Calu3 (cell line): ENCODE measurements at regions not wholly inside any gene's neighbourhood (a gene's known extent, or its start where the extent isn't known, plus 50 kb on each side); places are given as distances from the start of the nearest gene placed in this dataset.

Experiments
- BruUV-seq: library from RNA; stranded (reverse); fragments of 400-500 nt; replicated peaks from 2 replicates; lab custom pipeline; 2021; lab: Mats Ljungman, UMichigan
- CTCF ChIA-PET: fragments of 300-600 bp; sonication (Branson Sonifier 250); formaldehyde crosslinking; loops from one replicate; lab custom pipeline; 2022; ENCODE audit warnings: antibody characterized with exemption; lab: Charles Lee
- DNase-seq: peaks from one replicate; pipeline ENCODE4 v3.0.0; 2022
- H3K27ac Mint-ChIP-seq: one replicate; pipeline ENCODE4 v1.8.0; 2022; ENCODE audit warnings: mixed read lengths; ENCODE audit not compliant: unreplicated experiment
- H3K27me3 Mint-ChIP-seq: one replicate; pipeline ENCODE4 v1.8.0; 2022; ENCODE audit warnings: mixed read lengths; ENCODE audit not compliant: unreplicated experiment
- H3K36me3 Mint-ChIP-seq: one replicate; pipeline ENCODE4 v1.8.0; 2022; ENCODE audit warnings: mild to moderate bottlenecking, moderate library complexity, mixed read lengths; ENCODE audit not compliant: insufficient read depth, unreplicated experiment
- H3K4me1 Mint-ChIP-seq: one replicate; pipeline ENCODE4 v1.8.0; 2022; ENCODE audit warnings: mild to moderate bottlenecking, low read depth, mixed read lengths; ENCODE audit not compliant: unreplicated experiment
- H3K4me3 Mint-ChIP-seq: one replicate; pipeline ENCODE4 v1.8.0; 2022; ENCODE audit warnings: mild to moderate bottlenecking, low read depth, moderate library complexity, mixed read lengths; ENCODE audit not compliant: unreplicated experiment
- H3K9me3 Mint-ChIP-seq: one replicate; pipeline ENCODE4 v1.8.0; 2022; ENCODE audit warnings: low read depth, mixed read lengths; ENCODE audit not compliant: unreplicated experiment
- intact Hi-C: fragments of 100-400 bp; cut with micrococcal nuclease; formaldehyde crosslinking; loops from one replicate; pipeline ENCODE4 v1.10.0; 2022; ENCODE audit not compliant: unreplicated experiment
- TF ChIP-seq, protein P1 (sequence below): fragments of 200-600 bp; IDR thresholded peaks from one replicate; pipeline ENCODE4 v1.8.0; 2022; ENCODE audit warnings: antibody characterized with exemption; ENCODE audit not compliant: unreplicated experiment

GRCh38 chr22:34319346-34319745 lies 399.1 kb upstream of the LARGE1 start:
- H3K4me1 Mint-ChIP-seq, result no peaks in the 10 kb centered on the region
- no peak overlapping the region for H3K27ac Mint-ChIP-seq
- no peaks in the 10 kb centered on the region for H3K27me3 Mint-ChIP-seq
- no peak for DNase-seq
- H3K4me3 Mint-ChIP-seq, result no peak overlapping the region
- intact Hi-C loops, result no loop called here
- no peaks in the 10 kb centered on the region for H3K36me3 Mint-ChIP-seq
- no TSS peak for BruUV-seq
- TF ChIP-seq, protein P1, sequence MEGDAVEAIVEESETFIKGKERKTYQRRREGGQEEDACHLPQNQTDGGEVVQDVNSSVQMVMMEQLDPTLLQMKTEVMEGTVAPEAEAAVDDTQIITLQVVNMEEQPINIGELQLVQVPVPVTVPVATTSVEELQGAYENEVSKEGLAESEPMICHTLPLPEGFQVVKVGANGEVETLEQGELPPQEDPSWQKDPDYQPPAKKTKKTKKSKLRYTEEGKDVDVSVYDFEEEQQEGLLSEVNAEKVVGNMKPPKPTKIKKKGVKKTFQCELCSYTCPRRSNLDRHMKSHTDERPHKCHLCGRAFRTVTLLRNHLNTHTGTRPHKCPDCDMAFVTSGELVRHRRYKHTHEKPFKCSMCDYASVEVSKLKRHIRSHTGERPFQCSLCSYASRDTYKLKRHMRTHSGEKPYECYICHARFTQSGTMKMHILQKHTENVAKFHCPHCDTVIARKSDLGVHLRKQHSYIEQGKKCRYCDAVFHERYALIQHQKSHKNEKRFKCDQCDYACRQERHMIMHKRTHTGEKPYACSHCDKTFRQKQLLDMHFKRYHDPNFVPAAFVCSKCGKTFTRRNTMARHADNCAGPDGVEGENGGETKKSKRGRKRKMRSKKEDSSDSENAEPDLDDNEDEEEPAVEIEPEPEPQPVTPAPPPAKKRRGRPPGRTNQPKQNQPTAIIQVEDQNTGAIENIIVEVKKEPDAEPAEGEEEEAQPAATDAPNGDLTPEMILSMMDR, result no peak
- CTCF ChIA-PET, result no interaction called here
- peaks cover 16% of the 10 kb centered on the region for H3K9me3 Mint-ChIP-seq

- Mint-ChIP-seq H3K27ac (no peak overlapping the region), H3K9me3 (peaks cover 19% of the 10 kb centered on the region), H3K4me1 (no peaks in the 10 kb centered on the region), H3K27me3 (no peaks in the 10 kb centered on the region), H3K4me3 (no peak overlapping the region), H3K36me3 (no peaks in the 10 kb centered on the region)
- TF ChIP-seq, protein P1, result no peak
- DNase-seq, result no peak
- BruUV-seq, result no TSS peak
- intact Hi-C loops, result no loop called here
- CTCF ChIA-PET, result no interaction called here
Measured at GRCh38 chr22:34324763-34325162, 404.5 kb upstream of the LARGE1 start.

GRCh38 chr22:34326901-34327300 lies 406.6 kb upstream of the LARGE1 start:
- CTCF ChIA-PET, result no interaction called here
- DNase-seq, result no peak
- H3K27ac Mint-ChIP-seq, result no peak overlapping the region
- no peaks in the 10 kb centered on the region for H3K36me3 Mint-ChIP-seq
- H3K4me1 Mint-ChIP-seq, result no peaks in the 10 kb centered on the region
- TF ChIP-seq, protein P1, result no peak
- H3K4me3 Mint-ChIP-seq, result no peak overlapping the region
- no peaks in the 10 kb centered on the region for H3K27me3 Mint-ChIP-seq
- no TSS peak for BruUV-seq
- H3K9me3 Mint-ChIP-seq, result peaks cover 21% of the 10 kb centered on the region
- intact Hi-C loops, result no loop called here

GRCh38 chr22:34330432-34330831 lies 410.2 kb upstream of the LARGE1 start:
- TF ChIP-seq, protein P1, result no peak
- intact Hi-C loops, result no loop called here
- CTCF ChIA-PET, result no interaction called here
- no peak overlapping the region for H3K27ac Mint-ChIP-seq
- no peaks in the 10 kb centered on the region for H3K36me3 Mint-ChIP-seq
- H3K27me3 Mint-ChIP-seq, result no peaks in the 10 kb centered on the region
- H3K4me1 Mint-ChIP-seq, result no peaks in the 10 kb centered on the region
- no TSS peak for BruUV-seq
- H3K9me3 Mint-ChIP-seq, result peaks cover 22% of the 10 kb centered on the region
- H3K4me3 Mint-ChIP-seq, result no peak overlapping the region
- no peak for DNase-seq
